ENCODE measurements at regions not wholly inside any gene's neighbourhood (a gene's known extent, or its start where the extent isn't known, plus 50 kb on each side); places are given as distances from the start of the nearest gene placed in this dataset.

- DNase-seq: peak in 1 of 3 donors; percentile 27
Observed at GRCh38 chrX:134173541-134174272, 63.3 kb upstream of the CCDC160 start.

GRCh38 chrX:134174273-134174660 is 62.7 kb upstream of the CCDC160 start:
- DNase-seq: no peak

GRCh38 chrX:134174859-134175258 is 62.1 kb upstream of the CCDC160 start:
- peak in 1 of 3 donors; percentile 7 for DNase-seq

- no peak for DNase-seq
Observed at GRCh38 chrX:134177527-134177926, 59.5 kb upstream of the CCDC160 start.

- DNase-seq: no peak
Observed at GRCh38 chrX:134180601-134181274, 56.2 kb upstream of the CCDC160 start.

- DNase-seq: no peak
Observed at GRCh38 chrX:134181275-134181660, 55.7 kb upstream of the CCDC160 start.

GRCh38 chrX:134183665-134184064 is 53.3 kb upstream of the CCDC160 start:
- DNase-seq: no peak

GRCh38 chrX:134184936-134185335 is 52.0 kb upstream of the CCDC160 start:
- no peak for DNase-seq

GRCh38 chrX:134186362-134187121 is 50.4 kb upstream of the CCDC160 start:
- DNase-seq: no peak

Data from muscle of back (tissue), 3 donors.